Stomach (tissue), 8 donors: ENCODE measurements at regions not wholly inside any gene's neighbourhood (a gene's known extent, or its start where the extent isn't known, plus 50 kb on each side); places are given as distances from the start of the nearest gene placed in this dataset.

Experiments used
- DNase-seq, 2 donors: peaks; one replicate each; pipeline versions ENCODE4 v3.0.0 to v3.0.0-alpha.2; 2013 to 2019
- H3K27ac ChIP-seq, 5 donors: fragments of 200-600 bp in 4 of 5; sonication (generic) in 4 of 5; one replicate each; pipeline ENCODE4 v1.5.1; 2013 to 2019; ENCODE audit warnings: mild to moderate bottlenecking in 1 of 5, moderate library complexity in 1 of 5
- H3K27me3 ChIP-seq, 3 donors: fragments of 200-600 bp; sonication (generic); one replicate each; pipeline ENCODE4 v1.5.1; 2017 to 2019; ENCODE audit warnings: mixed run types in 1 of 3
- H3K36me3 ChIP-seq, 4 donors: fragments of 200-600 bp; sonication (generic); 1 replicate in 3 of 4; 2 replicates in 1 of 4; pipeline ENCODE4 v1.5.1; 2016 to 2019
- H3K4me1 ChIP-seq, 4 donors: fragments of 200-600 bp; sonication (generic); one replicate each; pipeline ENCODE4 v1.5.1; 2016 to 2019
- H3K4me3 ChIP-seq, 4 donors: fragments of 200-600 bp; sonication (generic) in 3 of 4; one replicate each; pipeline ENCODE4 v1.5.1; 2016 to 2019; ENCODE audit warnings: mild to moderate bottlenecking in 1 of 4
- H3K9me3 ChIP-seq, 4 donors: fragments of 200-600 bp; sonication (generic); one replicate each; pipeline ENCODE4 v1.5.1; 2016 to 2019
- EP300 ChIP-seq: sonication (generic); formaldehyde crosslinking; IDR thresholded peaks from one replicate; pipeline ENCODE4 v1.6.1; 2017; ENCODE audit warnings: antibody characterized with exemption
- POLR2A ChIP-seq, 4 donors: fragments of 450-650 bp; IDR thresholded peaks; one replicate each; pipeline ENCODE4 v1.6.1; 2016; ENCODE audit warnings: antibody characterized with exemption in 4 of 4, control low read depth in 2 of 4, mild to moderate bottlenecking in 1 of 4, moderate library complexity in 1 of 4
- POLR2AphosphoS5 ChIP-seq, 3 donors: sonication (generic); formaldehyde crosslinking; IDR thresholded peaks; one replicate each; pipeline ENCODE4 v1.6.1; 2016; ENCODE audit warnings: antibody characterized with exemption in 3 of 3
- whole genome bisulfite sequencing, 5 donors: extraction: QIAGEN DNeasy Blood & Tissue Kit in 3 of 5; methylation state at CpG; one replicate each; pipeline versions ENCODE4 v1.1.5 to v1.1.7; 2013 to 2018; 5-methylcytosine and 5-hydroxymethylcytosine counted together
- intact Hi-C: fragments of 100-400 bp; cut with DNase I; formaldehyde crosslinking; loops from one replicate; pipeline ENCODE4 v1.15.1; 2023; ENCODE audit warnings: low total_unique reads
- TF ChIP-seq, protein P1 (sequence below), 7 experiments: fragments of 450-650 bp in 4 of 7; fragments of 200-600 bp in 3 of 7; sonication (generic) in 3 of 7; IDR thresholded peaks; one replicate each; pipeline ENCODE4 v1.5.1; 2016 to 2019; ENCODE audit warnings: antibody characterized with exemption in 7 of 7, control low read depth in 2 of 7, mild to moderate bottlenecking in 1 of 7
- donor health status: healthy with polysubstance abuse.
- donor health status: Bipolar disorder and iron deficiency.
- donor health status: healthy.

DNA sequence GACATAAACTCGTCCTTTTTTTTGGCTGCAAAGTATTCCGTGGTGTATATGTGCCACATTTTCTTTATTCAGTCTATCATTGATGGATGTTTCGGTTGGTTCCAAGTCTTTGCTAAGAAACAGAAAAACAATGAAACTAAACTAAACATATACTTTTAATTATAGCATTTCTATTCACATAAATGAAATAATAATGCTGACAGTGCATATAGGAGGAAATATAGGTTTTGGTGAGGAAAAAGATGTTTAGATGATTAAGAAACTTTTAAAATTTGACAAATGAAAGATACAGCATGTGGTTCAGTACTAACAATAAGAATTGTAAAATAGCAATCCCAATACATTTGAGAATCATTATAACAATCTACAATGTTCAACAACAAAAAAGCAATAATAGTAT lies 1094.5 kb upstream of the CDH6 start:
- intact Hi-C loops: no loop called here
- Histone ChIP-seq H3K4me3 (no peak overlapping the region), H3K4me1 (no peaks in the 10 kb centered on the region), H3K27me3 (no peaks in the 10 kb centered on the region), H3K9me3 (no peaks in the 10 kb centered on the region), H3K36me3 (no peaks in the 10 kb centered on the region), H3K27ac (no peak overlapping the region)
- 63 to 79% (median 74%) methylated on average over 3 of the region's 3 CpGs for WGBS, 5 donors
- TF ChIP-seq POLR2A (IDR thresholded peaks at IDR 0.05): no peak
- TF ChIP-seq, protein P1, sequence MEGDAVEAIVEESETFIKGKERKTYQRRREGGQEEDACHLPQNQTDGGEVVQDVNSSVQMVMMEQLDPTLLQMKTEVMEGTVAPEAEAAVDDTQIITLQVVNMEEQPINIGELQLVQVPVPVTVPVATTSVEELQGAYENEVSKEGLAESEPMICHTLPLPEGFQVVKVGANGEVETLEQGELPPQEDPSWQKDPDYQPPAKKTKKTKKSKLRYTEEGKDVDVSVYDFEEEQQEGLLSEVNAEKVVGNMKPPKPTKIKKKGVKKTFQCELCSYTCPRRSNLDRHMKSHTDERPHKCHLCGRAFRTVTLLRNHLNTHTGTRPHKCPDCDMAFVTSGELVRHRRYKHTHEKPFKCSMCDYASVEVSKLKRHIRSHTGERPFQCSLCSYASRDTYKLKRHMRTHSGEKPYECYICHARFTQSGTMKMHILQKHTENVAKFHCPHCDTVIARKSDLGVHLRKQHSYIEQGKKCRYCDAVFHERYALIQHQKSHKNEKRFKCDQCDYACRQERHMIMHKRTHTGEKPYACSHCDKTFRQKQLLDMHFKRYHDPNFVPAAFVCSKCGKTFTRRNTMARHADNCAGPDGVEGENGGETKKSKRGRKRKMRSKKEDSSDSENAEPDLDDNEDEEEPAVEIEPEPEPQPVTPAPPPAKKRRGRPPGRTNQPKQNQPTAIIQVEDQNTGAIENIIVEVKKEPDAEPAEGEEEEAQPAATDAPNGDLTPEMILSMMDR (IDR thresholded peaks at IDR 0.05): no peak
- TF ChIP-seq POLR2AphosphoS5 (IDR thresholded peaks at IDR 0.05): no peak
- no peak for TF ChIP-seq EP300
- no peak for DNase-seq

DNA sequence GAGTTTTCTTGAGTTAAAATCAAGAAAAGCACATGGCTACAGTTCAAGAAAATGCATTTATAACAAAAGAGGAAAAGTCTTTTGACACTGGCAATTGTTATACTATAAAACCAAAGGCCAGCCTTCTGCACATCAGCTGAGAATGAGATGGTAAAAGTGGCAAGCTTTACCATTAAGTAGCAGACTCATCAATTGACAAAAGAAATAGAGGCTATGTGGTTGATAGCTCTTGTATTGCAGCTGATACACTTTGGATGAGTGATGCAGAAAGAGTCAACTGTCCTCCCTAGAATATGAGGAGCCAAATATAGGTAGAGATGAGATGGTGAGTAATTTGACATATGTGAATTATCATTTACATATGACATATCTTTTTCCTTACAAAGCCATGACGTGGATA lies 1100.9 kb upstream of the CDH6 start:
- Histone ChIP-seq H3K36me3 (no peaks in the 10 kb centered on the region), H3K9me3 (no peaks in the 10 kb centered on the region), H3K27ac (no peak overlapping the region), H3K4me1 (no peaks in the 10 kb centered on the region), H3K4me3 (no peak overlapping the region), H3K27me3 (no peaks in the 10 kb centered on the region)
- 46 to 63% (median 50%) methylated on average over 1 of the region's 1 CpG for WGBS, 5 donors
- DNase-seq: no peak
- intact Hi-C loops: no loop called here
- no peak for TF ChIP-seq EP300
- TF ChIP-seq POLR2AphosphoS5 (IDR thresholded peaks at IDR 0.05): no peak
- TF ChIP-seq POLR2A (IDR thresholded peaks at IDR 0.05): no peak
- TF ChIP-seq, protein P1 (IDR thresholded peaks at IDR 0.05): no peak

DNA sequence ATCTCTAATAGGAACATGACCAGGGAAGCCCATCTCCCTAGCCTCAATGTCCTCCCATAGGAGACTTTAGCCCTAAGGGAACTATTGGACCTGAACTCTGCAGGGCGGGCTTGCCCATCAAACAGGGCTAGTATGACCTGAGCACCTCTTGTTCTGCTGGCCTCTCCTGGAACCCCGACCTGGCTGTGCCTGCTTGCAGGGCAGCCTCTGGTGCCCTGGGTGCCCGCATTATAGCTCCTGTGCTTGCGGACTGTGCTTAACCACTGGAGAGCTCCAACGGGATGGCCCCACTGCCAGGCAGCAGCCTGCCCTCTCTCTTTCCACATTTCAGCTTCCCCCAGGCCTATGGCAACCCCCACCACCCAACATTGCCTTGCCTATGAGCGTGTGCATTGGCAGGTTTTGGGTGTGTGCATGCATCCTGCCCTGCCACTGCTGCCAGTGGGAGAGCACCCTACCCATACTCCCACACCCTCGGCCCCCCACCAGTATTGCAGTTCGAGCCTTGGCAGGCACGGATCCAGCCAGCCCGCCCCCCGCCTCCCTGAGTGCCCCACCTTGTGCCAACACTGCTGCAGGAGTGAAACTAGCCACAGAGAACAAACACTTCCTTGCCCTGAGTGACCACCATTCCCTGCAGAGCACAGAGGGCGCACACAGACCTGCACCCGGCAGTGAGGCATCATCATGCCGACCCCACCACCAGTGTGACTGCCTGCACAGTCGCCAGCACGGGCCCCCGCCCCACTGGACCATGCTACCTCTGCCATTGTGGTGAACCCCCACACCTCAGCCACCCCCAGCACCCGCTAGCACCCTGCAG lies 1123.8 kb upstream of the CDH6 start:
- no peaks in the 10 kb centered on the region for H3K4me1 ChIP-seq
- intact Hi-C loops: no loop called here
- WGBS, 5 donors: 75 to 83% (median 79%) methylated on average over 10 to 18 of the region's 18 CpGs

DNA sequence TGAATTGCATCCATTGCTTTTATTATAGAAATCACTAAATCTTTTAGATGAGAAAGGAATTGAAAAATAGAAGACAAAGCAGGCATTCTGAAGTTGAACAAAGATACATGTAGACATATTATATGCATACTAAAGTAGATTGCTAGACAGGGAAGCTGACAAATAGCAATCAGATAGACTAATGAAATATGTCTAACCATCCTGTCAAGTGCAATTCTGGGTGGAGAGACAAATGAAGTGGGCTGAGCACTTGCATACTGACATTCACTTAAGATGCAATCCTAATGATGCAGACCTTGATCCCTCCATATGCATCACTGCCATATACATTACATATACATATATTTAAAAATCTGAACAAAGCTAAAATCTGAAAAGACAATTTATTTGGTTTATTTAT lies 1130.0 kb upstream of the CDH6 start:
- Histone ChIP-seq H3K36me3 (no peaks in the 10 kb centered on the region), H3K4me3 (no peak overlapping the region), H3K9me3 (no peaks in the 10 kb centered on the region), H3K4me1 (no peaks in the 10 kb centered on the region), H3K27me3 (no peaks in the 10 kb centered on the region), H3K27ac (no peak overlapping the region)
- no peak for DNase-seq
- intact Hi-C loops: no loop called here
- no peak for TF ChIP-seq EP300
- TF ChIP-seq POLR2A (IDR thresholded peaks at IDR 0.05): no peak
- TF ChIP-seq, protein P1 (IDR thresholded peaks at IDR 0.05): no peak
- TF ChIP-seq POLR2AphosphoS5 (IDR thresholded peaks at IDR 0.05): no peak

More for the DNA sequence above, 1123.8 kb upstream of the CDH6 start:
- Histone ChIP-seq H3K9me3 (peaks cover 0 to 25% (median 0%) of the 10 kb centered on the region in 4 donors), H3K27me3 (no peaks in the 10 kb centered on the region), H3K4me3 (no peak overlapping the region), H3K36me3 (no peaks in the 10 kb centered on the region), H3K27ac (no peak overlapping the region)
- no peak for TF ChIP-seq POLR2AphosphoS5 (IDR thresholded peaks at IDR 0.05)
- TF ChIP-seq, protein P1 (IDR thresholded peaks at IDR 0.05): no peak
- no peak for TF ChIP-seq POLR2A (IDR thresholded peaks at IDR 0.05)
- no peak for TF ChIP-seq EP300
- no peak for DNase-seq
